GM12873 (cell line): ENCODE measurements at regions not wholly inside any gene's neighbourhood (a gene's known extent, or its start where the extent isn't known, plus 50 kb on each side); places are given as distances from the start of the nearest gene placed in this dataset.

Experiments used
- TF ChIP-seq, protein P1 (sequence below): IDR thresholded peaks from 2 replicates; pipeline ENCODE4 v1.5.1; 2012; ENCODE audit warnings: low read depth, mild to moderate bottlenecking, moderate library complexity, low read length, control low read depth; ENCODE audit not compliant: insufficient read depth; ENCODE audit errors: missing control alignments

DNA sequence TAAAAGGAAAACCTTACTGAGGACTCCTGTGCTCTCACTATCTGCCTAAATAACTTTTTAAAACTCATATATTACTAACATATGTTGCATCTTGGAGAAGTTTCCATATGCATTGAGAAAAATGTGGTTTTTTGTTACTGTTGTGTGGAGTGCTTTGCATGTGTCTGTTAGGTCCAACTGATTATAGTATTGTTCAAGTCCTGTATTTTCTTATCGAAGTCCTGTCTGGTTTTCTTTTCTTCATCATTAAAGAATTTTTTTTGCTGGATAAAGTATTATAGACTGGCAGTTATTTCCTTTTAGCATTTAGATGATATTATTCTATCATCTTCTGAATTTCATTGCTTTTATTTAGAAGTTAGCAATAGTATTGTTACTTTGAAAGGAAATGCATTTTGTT, 59.5 kb upstream of the ACSM6 start:
- TF ChIP-seq, protein P1, sequence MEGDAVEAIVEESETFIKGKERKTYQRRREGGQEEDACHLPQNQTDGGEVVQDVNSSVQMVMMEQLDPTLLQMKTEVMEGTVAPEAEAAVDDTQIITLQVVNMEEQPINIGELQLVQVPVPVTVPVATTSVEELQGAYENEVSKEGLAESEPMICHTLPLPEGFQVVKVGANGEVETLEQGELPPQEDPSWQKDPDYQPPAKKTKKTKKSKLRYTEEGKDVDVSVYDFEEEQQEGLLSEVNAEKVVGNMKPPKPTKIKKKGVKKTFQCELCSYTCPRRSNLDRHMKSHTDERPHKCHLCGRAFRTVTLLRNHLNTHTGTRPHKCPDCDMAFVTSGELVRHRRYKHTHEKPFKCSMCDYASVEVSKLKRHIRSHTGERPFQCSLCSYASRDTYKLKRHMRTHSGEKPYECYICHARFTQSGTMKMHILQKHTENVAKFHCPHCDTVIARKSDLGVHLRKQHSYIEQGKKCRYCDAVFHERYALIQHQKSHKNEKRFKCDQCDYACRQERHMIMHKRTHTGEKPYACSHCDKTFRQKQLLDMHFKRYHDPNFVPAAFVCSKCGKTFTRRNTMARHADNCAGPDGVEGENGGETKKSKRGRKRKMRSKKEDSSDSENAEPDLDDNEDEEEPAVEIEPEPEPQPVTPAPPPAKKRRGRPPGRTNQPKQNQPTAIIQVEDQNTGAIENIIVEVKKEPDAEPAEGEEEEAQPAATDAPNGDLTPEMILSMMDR = no peak

DNA sequence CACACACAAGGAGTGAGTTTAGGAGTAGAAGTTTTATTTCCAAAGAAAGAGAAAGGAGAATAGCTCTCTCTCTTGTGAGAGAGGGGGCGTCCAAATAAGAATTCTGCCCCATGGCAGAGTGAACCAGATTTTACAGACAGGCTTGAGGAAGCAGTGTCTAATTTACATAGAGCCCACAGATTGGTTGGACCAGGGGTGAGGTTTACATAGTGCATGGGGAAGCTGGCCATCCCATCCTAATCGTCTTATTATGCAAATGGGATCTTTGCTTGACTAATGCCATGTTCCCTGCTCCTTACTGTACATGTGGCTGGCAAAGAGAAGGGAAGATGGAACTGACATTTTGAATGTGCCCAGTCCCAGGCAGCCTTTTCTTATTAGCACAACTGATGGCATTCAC, 60.0 kb upstream of the ACSM6 start:
- TF ChIP-seq, protein P1 = no peak

DNA sequence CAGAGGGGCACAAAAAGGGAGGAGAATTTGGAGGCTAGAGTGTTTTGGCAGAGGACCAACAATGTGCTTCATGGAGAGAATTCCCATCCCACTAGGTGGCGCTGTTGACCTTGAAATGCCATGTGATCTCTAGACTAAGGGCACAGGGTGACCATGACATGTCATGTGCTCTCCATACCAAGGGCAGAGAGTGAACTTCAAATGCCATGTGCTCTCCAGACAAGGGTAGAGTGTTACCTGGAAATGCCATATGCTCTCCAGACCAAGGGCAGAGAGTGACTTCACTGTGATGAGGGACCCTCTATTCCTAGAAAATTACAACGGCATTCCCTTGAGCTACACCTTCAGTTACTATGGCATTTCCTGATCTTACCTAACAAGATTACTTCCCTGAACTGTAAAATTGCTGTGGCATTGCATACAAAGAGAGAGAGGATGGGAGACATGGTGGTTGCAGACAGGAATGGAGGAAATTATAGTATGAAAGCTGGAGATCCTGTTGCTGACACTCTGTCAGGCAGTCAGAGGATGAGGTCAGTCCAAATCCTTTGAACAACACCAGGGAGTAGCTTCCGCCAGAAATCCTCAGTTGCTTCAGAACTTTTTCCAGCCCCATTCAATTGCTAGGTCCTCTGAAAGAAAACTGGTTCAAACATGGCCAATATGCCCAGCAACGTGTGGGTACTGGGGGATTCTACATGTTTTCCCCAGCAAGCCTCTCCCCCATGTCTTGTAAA, 60.9 kb upstream of the ACSM6 start:
- TF ChIP-seq, protein P1 = peak; percentile 93

DNA sequence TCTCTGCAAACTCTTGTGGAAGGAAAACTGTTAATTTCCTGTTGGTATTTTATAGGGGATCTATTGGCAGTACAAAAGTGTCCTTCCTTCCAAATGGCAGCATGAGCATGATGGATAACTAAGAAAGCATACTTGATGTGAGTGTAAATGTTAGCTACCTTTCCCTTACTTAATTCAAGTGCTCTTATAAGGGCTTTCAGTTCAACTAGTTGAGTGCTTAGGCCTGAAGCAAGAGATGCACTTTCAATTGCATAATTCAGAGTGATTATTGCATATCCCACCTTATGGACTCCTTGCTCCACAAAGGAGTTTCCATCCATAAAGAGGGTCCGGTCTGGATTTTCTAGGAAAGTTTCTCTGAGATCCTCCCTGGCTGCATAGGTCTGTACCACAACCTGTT, 56.3 kb upstream of the CYP2C8 start:
- TF ChIP-seq, protein P1 = no peak

DNA sequence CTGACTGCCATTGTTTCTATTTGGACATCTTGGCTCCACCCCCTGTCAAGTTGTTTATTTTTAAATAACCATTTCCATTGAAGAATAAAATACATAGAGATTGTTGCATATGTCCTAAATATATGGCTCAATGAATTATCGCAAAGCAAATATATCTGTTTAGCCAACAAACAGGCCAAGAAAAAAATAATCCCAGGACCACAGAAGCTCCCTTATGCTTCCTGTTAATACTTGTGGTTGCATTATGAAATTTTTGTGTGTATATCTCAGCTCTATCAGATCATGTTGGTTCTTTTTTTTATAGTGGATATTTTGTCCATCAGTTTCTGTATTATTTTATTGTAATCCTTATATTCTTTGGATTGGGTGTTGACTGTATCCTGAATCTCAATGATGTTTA, 53.4 kb upstream of the CYP2C8 start:
- TF ChIP-seq, protein P1 = no peak

DNA sequence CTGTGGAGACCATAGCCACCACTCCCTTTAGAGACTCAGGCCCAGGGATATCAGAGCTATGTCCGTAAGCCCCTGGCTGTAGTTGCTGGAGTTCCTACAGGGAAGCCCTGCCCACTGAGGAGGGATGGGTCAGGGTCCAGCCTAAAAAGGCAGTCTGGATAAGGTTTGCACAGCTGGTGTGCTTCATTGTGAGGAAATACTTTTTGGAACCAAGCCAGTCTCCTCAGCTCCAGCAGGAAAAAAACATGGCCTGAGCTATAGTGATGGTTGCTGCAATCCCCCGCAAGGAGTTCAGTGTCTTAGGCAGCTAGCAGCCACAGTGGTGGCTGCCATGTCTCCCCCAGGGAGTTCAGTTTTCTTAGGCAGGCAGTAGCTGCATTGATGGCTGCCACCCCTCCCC, 52.6 kb upstream of the CYP2C8 start:
- TF ChIP-seq, protein P1 = no peak
